Right kidney (tissue), 1 donor: ENCODE measurements at regions not wholly inside any gene's neighbourhood (a gene's known extent, or its start where the extent isn't known, plus 50 kb on each side); places are given as distances from the start of the nearest gene placed in this dataset.
"Not testable (repeated sequence)": the region's sequence is repeated elsewhere in the genome, so short reads cannot be mapped to it uniquely, and the experiment has no call there.

Source experiments
- DNase-seq: peaks from one replicate; pipeline ENCODE4 v3.0.0-alpha.2; 2016

DNA sequence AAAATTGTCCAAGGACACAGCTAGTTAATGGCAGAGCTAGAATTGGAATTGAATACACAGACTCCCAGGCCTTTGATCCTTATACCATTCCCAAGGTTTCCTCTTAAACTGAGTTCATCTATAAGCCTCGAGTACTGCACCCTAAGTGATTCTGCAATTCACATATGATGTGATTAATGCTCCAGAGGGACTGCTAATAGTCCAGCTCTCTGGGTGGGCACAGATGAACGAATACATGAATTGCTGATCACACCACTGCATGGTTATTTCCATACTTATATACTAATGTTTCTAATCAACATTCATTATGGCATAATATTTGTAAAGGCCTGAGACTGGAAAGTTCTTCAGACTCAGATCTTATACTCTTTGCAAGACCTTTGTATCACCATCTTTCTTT lies 101.8 kb downstream of the NUFIP1 start:
- no peak for DNase-seq

DNA sequence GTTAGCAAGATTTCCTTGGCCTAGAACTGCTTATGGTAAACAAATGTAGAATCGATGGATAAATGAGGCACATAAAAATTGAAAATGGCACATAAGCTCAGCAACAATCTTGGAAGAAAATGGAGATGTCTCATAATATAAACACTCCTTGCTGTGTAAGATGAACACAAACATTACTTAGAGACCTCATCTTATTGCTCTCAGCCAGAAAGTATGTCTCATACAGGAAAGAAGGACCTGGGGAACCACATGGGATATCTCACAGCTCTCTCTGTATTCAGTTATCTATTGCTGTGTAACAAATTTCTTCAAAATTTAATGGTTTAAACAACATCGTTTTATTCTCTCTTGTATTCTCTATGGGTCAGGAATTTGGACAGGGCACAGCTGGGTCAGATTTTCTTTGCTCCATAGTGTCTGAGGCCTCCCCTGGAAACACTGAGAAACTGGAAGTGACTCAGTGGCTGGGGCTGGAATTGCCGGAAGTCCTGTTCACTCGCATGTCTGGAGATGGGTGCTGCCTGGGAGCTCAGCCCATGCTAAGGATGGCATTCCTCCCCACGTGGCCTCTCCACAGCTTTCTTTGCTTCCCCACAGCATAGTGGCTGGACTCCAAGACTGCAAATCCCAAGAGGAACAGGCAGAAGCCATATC lies 105.1 kb downstream of the NUFIP1 start:
- no peak for DNase-seq

DNA sequence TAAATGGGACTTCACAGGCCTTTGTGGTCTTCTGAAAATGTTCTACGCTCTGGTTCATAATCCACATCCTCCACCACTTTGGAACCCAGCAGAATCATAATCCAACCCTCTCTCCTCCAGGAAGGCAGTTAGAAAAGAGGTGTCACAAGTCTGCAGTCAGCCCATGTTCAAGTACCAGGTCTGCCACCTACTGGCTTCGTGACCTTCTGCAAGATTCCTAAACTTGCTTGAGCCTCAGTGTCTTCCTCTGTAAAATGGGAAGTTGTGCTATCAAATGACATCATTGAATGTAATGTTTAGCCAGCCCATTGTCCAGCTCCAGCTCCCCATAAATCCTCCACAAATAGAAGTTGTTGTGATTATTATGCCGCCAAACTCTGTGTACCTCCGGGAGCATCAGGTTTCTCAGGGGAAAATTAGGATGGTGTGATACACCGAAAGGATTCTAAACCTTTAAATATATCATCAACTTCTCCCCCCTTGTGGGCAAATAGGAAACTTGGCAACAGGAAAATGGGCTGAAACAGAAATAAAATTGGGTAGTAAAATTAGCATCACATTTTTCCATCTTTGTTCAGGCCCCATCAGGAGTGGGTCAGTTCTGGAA lies 109.7 kb downstream of the NUFIP1 start:
- no peak for DNase-seq

DNA sequence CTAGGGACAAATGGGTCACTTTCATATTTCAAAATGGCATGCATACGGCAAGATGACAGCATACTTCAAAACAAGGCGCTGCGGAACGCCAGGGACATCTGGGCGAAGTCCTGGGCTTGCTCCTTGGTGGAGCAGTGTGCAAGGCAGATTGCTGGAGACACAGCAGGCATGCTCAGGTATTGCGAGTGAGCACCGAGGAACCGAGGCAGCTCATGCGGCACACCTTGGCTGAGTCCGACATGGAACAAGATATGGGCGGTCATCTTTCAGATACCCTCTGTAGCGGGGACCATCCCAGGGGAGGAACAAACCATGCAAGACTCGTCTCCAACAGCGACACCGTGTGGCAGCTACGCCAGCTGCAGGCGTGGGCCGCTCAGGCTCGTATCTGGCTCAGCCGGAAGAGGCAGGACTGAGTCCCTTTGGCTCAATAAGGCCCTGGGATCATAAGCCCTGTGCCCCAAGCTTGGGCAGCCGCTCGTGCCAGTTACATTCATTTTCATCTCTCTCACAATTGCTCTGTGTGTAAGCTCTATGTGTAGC lies 112.4 kb downstream of the NUFIP1 start:
- DNase-seq, result no peak

DNA sequence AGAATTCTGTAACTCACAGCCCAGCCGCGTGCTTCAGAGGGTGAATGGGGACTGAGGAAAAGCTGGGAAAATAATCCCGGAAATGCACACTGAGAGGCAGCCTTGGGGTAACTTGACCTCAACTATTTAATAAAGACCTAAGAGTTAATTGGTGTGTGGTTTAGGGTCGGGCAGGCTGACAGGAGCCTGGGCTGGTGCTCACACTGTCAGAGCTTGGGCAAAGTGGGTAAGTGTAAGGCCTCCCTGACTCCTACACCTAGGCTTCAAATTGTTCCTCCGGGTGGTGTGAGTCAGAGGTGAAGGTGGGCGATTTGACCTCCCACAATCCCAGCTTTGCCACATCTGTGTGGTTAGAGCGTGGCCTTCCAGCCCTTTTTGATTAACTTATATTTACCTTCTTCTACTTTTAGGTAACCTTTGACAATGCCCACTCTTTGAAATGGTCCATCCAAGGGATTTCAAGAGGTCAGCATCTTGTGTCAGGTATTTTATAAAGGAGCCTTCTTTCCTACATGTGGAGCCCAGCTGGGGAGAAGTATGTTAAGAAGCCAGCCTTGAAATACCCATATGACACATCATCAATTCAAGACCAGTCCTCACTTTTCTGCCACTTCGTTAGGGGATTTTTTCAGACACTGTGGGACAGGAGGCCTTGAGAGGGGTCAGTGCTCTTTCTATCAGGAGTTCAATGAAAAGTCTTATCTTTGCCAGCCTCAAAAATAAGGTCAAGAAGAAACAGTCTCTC lies 114.2 kb downstream of the NUFIP1 start:
- no peak for DNase-seq

DNA sequence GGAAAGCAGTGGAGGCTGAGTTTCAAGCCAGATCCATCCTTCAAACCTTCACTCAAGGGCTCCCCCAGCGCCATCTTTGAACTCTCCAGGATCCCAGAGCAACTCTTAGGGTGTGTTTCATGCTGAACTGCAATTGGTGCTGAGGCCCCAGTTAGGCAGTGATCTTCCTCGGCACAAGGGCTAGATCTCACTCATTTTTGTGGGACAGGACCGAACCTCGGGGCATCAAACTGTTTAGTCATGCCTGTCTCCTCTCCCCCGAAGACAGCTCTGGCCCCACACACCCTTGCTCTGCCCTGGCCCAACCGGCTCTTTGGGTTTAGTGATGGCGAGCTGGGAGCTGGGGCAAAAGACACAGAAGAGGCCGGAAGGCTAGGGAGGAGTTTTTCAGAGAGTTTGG lies 115.1 kb downstream of the NUFIP1 start:
- DNase-seq, result no peak

DNA sequence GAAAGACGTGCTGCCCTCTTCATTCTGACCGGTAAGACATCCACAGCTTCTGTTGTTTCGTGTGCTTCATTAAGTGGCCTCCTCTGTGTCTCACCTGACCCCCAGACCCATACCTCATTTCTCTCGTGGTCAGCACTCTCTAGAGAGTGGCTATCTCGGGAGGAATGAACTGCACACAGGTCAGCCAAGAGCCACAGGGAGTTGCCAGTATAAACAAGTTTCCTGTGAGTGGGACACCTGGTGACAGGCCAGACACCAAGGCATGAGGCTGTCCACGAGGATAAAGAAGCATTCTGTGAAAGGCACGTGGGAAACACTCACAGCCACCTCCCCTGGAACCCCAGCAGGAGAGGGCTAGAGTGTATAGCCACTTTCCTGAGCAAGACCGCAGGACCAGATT lies 115.8 kb downstream of the NUFIP1 start:
- no peak for DNase-seq

DNA sequence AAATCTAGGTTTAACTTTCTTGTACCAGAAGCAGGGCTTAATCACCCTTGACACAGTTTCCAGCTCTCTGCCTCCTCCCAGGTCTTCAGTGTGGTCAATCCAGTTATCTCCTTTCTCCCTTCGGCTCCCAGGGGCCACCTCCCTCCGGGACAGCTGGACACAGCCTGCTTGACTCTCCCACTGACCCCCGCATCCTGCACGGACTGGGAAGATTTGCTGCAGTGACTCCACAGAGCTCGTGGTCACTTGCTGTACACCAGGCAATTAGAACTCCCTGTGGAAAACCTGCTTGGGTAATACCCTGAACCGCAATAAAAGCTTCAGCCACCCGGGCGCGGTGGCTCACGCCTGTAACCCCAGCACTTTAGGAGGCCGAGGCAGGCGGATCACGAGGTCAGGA lies 116.5 kb downstream of the NUFIP1 start:
- DNase-seq, result no peak

DNA sequence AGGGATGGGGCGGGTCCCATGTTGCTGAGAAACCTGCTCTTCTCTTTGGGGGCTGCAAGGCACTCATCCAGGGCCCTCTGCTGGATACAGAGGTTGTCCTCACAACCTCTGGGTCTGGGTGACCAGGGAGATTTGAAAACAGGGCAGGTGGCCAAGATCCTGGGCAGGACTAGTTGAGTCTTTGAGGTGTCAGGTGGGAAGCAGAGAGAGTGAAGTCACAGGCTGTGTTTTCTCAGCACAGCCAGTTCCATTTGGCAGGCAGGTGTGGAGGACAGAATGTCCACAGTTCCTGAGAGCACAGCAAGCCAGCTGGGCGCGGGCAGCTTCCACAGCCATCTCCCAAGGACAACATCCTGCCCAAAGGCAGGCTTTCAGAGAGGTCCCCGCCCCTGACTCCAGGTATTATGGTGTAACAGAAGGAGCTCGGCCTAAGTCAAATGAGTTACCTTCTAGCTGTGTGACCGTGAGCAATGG lies 118.8 kb downstream of the NUFIP1 start:
- no peak for DNase-seq

DNA sequence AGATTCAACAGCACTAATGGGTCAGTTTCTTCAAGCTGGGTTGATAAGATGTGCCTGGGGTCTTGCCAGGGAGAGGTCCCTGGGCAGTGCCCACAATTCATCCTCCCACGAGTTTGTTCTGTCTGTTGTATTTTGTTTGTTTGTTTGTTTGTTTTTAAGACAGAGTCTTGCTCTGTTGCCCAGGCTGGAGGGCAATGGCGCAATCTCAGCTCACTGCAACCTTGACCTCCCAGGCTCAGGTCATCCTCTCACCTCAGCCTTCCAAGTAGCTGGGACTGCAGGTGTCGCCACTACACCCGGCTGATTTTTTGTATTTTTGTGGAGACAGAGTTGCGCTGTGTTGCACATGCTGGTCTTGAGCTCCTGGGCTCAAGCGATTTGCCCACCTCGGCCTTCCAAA lies 120.1 kb downstream of the NUFIP1 start:
- DNase-seq, result no peak

DNA sequence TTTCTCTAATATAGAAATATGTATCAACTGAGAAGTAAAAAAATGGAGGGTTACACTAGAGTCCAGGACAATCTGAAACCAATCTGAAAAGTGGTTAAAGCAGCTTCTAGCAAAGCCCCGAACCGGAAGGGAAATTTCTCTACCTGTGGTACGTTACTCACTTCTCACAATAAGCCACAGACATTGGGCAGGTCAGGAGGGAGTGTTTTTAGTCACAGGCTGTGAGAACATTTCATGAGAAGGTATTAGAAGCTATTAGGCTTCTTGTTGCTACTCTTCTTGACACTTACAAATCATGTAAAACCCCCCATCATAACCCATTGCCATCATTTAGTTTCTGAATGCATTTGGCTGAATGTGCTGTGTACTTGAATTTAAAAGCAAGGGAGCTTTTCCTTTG lies 120.9 kb downstream of the NUFIP1 start:
- no peak for DNase-seq

DNA sequence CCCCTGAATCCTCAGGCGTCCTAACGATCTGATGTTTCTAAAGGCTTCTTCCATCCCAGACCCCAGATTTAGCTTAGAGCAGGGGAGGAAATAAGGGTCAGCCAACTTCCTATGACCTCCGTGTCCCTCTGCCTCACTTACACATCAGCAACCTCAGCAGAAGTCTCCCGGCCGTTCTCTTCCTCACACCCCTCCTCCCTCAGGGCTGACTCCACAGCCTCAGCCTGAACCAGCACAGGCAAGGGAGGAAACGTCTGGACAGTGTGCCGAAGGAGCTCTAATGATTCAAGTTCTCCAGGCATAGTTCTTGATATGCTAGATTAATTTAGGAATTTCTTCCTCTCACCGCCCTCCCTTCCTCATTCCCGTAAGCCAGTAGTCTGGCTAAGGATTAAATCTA lies 121.4 kb downstream of the NUFIP1 start:
- peak; percentile 17 for DNase-seq

DNA sequence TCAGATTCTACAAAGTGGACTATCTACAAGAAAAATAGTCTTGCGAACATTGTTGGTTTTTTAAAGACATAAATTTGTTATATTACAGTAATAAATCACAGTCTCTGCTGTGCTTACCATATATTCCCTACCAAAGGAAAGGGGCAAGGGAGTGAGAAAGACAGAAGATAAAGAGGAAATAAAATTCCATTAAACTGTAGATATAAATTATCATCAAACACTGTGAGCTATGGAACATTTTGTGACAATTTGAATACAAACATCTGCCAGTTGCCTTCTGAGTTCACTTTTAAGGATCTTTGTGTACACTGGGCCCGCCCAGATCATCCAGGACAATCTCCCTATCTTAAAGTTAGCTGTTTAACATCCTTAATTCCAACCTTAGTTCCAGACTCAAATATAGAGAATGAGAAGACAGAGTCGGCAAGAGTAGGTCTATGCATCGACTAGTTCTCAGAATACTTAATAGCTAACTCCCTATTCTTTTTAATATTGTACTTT lies 122.8 kb downstream of the NUFIP1 start:
- DNase-seq, result peak; percentile 20

DNA sequence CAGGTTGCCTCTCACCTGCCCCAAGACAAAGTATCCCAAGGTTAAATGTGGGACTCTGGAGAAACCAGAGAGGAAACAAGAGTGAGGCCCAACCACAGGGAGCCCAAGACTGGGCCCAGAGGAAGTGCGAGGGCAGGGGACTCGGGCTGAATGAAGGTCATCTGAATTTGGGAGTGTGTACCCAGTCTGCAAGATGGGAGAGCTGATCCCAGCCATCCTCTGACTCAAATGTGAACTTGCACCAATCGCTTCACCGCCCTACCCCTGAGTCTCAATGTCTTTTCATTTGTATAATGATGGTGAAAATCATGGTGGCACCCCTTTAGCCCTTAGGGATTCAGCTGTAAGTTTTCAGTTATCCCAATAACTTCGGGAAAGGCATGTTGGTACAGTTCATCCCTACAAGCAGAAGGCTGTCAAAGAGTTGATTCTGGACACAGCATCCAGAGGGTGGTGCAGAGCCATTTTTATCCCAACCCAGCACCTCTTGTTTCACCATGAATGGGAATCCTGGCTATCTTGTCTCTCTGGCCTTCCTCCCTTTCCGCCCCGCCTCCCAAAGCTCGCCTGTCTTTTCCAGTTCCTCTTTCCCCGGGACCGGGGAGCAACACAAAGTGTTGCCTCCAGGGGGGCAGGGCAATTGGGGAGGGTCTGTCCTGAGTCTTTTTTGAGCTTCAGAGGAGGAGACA lies 123.4 kb downstream of the NUFIP1 start:
- DNase-seq, result peak; percentile 30

DNA sequence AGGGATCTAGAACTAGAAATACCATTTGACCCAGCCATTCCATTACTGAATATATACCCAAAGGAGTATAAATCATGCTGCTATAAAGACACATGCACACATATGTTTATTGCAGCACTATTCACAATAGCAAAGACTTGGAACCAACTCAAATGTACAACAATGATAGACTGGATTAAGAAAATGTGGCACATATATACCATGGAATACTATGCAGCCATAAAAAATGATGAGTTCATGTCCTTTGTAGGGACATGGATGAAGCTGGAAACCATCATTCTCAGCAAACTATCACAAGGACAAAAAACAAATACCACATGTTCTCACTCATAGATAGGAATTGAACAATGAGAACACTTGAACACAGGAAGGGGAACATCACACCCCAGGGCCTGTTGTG lies 125.6 kb downstream of the NUFIP1 start:
- not testable (repeated sequence) for DNase-seq

DNA sequence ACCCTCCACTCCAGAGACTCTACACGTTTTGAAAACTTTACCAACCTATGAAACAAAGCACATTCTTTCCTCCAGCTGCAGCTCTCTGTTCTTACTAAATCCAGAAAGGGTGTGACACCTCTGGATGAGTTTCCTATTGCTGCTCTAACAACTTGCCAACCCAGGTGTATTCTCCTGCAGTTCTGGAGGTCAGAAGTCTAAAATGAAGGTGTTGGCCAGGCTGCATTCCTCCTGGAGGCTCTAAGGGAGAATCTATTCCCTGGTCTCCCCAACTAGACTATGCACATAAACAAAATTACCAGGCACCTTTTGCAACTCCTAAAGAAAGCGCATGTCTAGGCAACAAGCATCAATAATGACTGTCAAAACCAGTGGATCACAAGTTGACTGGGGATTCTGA lies 128.8 kb downstream of the NUFIP1 start:
- no peak for DNase-seq

DNA sequence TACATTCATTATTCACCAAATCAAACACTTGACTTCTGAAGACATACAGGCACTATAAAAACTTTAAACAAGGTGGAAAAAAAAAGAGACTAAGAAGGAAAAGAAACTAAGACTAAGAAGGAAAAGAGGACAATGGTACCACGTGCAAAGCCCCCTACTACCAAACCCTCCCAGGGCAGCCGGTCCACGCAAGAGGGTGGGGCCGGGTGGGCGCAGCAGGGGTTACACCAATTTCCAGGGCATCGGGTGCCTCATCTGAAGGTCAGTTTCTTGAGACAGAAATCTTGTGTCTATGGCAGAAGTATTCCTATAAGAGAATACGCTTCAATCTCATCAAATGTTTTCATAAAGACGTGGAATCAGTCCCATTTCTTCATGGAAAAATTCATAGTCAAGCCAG lies 131.5 kb downstream of the NUFIP1 start:
- DNase-seq, result no peak

DNA sequence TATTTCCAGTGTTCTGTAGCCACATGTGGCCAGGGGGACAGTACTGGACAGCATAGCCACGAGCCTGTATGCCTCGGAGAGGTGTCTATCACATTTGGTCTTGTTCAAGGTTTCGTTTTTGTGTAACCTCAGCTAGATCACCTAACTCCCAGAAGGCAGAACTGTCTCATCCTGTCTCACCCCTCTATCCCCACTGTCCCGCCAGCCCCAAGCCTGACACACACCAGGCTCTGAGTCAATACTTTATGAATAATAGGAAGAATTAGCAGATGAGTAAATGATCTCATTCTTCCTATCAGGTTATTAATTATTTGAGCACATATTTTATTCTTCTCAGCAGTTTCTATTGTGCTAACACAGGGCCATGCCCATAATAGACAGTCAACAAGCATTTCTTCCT lies 132.2 kb downstream of the NUFIP1 start:
- no peak for DNase-seq

DNA sequence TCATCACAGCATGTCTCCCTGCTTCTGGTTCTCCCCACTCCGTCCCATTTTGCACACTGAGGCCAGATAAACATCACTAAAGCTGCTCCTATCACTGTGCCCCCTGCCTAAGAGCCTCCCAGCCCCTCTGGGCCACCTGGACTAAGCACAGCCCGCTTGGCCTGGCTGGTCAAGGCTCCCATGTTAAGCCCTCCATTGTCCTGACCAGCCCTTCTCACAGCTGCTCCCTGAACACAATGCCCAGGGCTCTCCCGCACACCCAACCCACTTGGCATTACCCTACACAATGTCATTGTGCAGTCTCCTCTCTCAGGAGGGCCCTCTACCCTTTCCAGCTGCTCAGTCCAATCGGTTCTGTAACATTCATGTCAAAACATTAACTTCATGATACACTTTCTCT lies 133.4 kb downstream of the NUFIP1 start:
- no peak for DNase-seq

DNA sequence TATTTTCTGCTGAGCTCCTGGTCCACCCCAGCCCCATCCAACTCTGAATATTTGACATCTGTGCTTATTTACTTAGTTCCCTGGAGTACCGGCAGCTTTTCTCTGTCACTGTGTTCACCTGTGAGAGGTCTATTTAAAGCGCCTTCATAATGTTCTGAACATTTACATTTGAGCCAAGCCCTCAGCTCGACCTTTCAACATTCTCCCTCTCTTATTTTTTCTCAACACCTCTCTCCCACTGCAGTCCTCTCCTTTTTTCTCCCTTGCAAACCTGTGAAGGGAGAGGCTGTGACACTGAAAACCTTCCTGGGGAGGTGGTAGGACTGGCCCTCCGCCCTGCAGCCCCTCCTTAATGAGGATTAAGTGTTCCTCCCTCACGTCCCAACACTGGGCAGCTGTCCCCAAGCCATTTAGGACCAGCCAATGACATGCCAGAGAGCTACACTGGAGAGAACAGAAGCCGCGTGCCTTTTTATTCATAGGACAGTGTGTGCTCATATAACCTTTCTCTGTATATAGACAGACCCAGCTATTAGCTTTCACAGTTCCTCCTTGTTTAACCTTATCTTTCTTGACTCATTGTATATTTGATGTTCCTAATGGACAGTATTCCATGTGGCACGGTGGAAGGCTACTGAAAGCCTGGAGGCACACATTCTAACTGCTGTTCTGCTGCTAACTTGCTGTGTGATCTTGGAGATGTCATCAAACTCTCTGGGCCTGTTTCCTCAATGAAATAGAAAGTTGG lies 134.8 kb downstream of the NUFIP1 start:
- peak; percentile 22 for DNase-seq

DNA sequence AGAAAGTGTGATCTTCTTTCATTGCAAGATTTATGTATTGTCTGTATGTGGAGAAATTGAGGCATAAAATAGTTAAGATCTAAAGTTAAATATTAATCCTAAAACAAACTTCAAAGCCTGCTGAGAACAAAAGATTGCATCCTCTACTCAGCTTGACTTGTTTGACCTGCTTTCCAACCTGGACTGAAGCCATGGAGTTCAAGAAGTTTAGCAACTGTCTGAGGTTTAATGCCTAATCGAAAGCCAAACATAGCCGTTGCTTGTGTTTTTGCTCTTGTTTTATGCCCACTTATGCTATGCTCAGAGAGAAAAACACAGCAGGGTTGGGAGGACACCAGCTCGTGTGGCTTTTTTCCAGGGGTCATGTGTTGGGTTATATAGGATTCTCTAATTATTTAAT lies 135.6 kb downstream of the NUFIP1 start:
- no peak for DNase-seq
